ENCODE measurements at regions not wholly inside any gene's neighbourhood (a gene's known extent, or its start where the extent isn't known, plus 50 kb on each side); places are given as distances from the start of the nearest gene placed in this dataset.

GRCh38 chr6:8672882-8673281 lies 237.5 kb upstream of the SLC35B3 start:
- no peak for DNase-seq (ENCODE audit: low read depth in 3 of 3)

- no peak for DNase-seq (ENCODE audit: low read depth in 3 of 3)
Measured at GRCh38 chr6:8670792-8671191, 235.4 kb upstream of the SLC35B3 start.

GRCh38 chr6:8664700-8665099 lies 229.4 kb upstream of the SLC35B3 start:
- DNase-seq (ENCODE audit: low read depth in 3 of 3): no peak

- DNase-seq (ENCODE audit: low read depth in 3 of 3): no peak
Measured at GRCh38 chr6:8664070-8664469, 228.7 kb upstream of the SLC35B3 start.

GRCh38 chr6:8659404-8660189 lies 224.3 kb upstream of the SLC35B3 start:
- no peak for DNase-seq (ENCODE audit: low read depth in 3 of 3)

- no peak for DNase-seq (ENCODE audit: low read depth in 3 of 3)
Measured at GRCh38 chr6:8658416-8658815, 223.1 kb upstream of the SLC35B3 start.

- no peak for DNase-seq (ENCODE audit: low read depth in 3 of 3)
Measured at GRCh38 chr6:8657522-8657921, 222.2 kb upstream of the SLC35B3 start.

- DNase-seq (ENCODE audit: low read depth in 3 of 3): no peak
Measured at GRCh38 chr6:8655670-8656454, 220.5 kb upstream of the SLC35B3 start.

- no peak for DNase-seq (ENCODE audit: low read depth in 3 of 3)
Measured at GRCh38 chr6:8652710-8653109, 217.4 kb upstream of the SLC35B3 start.

- DNase-seq (ENCODE audit: low read depth in 3 of 3): no peak
Measured at GRCh38 chr6:8651998-8652397, 216.7 kb upstream of the SLC35B3 start.

- no peak for DNase-seq (ENCODE audit: low read depth in 3 of 3)
Measured at GRCh38 chr6:8645212-8645611, 209.9 kb upstream of the SLC35B3 start.

GRCh38 chr6:8644306-8644705 lies 209.0 kb upstream of the SLC35B3 start:
- DNase-seq (ENCODE audit: low read depth in 3 of 3): no peak

GRCh38 chr6:8642854-8643253 lies 207.5 kb upstream of the SLC35B3 start:
- DNase-seq (ENCODE audit: low read depth in 3 of 3): no peak

GRCh38 chr6:8642131-8642530 lies 206.8 kb upstream of the SLC35B3 start:
- DNase-seq (ENCODE audit: low read depth in 3 of 3): no peak

GRCh38 chr6:8639928-8640649 lies 204.7 kb upstream of the SLC35B3 start:
- DNase-seq (ENCODE audit: low read depth in 3 of 3): no peak

GRCh38 chr6:8637896-8638597 lies 202.7 kb upstream of the SLC35B3 start:
- DNase-seq (ENCODE audit: low read depth in 3 of 3): no peak

- DNase-seq (ENCODE audit: low read depth in 3 of 3): no peak
Measured at GRCh38 chr6:8633762-8634161, 198.4 kb upstream of the SLC35B3 start.

- no peak for DNase-seq (ENCODE audit: low read depth in 3 of 3)
Measured at GRCh38 chr6:8628736-8629135, 193.4 kb upstream of the SLC35B3 start.

- no peak for DNase-seq (ENCODE audit: low read depth in 3 of 3)
Measured at GRCh38 chr6:8628063-8628462, 192.7 kb upstream of the SLC35B3 start.

GRCh38 chr6:8627085-8627861 lies 191.9 kb upstream of the SLC35B3 start:
- DNase-seq (ENCODE audit: low read depth in 3 of 3): no peak

- no peak for DNase-seq (ENCODE audit: low read depth in 3 of 3)
Measured at GRCh38 chr6:8624665-8625064, 189.3 kb upstream of the SLC35B3 start.
